ENCODE measurements at regions not wholly inside any gene's neighbourhood (a gene's known extent, or its start where the extent isn't known, plus 50 kb on each side); places are given as distances from the start of the nearest gene placed in this dataset.

DNA sequence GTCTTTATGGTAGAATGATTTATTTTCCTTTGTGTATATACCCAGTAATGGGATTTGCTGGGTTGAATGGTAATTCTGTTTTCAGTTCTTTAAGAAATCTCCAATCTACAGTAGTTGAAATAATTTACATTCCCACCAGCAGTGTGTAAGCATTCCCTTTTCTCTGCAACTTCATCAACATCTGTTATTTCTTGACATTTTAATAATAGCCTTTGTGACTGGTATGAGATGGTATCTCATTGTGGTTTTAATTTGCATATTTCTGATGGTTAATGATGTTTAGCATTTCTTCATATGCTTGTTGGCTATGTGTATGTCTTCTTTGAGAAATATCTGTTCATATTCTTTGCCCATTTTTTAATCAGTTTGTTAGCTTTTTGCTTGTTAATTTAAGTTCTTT lies 901.2 kb downstream of the METTL15 start:
- H3K4me1 Mint-ChIP-seq, result no peaks in the 10 kb centered on the region
- no peaks in the 10 kb centered on the region for H3K36me3 Mint-ChIP-seq
- H3K9me3 Mint-ChIP-seq, result peaks cover 0 to 4% (median 0%) of the 10 kb centered on the region in 7 donors
- H3K4me3 Mint-ChIP-seq, result no peak overlapping the region
- no peak for ATAC-seq (ENCODE audit: low read depth in 2 of 2)
- H3K27ac Mint-ChIP-seq, result no peak overlapping the region
- H3K27me3 Mint-ChIP-seq, result no peaks in the 10 kb centered on the region
- no peak for DNase-seq

DNA sequence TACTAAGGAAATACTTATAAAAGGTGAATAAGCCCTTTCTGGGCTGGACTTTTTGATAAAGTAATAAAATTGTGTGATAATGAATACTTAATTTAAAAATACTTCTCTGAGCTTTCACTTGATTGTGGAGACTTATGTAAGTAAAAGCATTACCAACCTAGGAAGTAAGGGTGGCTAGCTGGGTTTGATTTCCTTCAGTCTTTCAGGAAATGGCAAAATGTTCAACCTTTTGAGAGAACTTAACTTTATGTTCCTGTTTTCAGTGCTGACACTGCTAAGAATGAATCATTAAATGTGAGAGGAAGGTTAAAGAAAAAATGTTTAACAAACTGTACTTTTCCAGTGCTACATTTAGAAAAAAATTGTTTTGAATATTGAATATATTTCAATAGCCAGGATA lies 900.3 kb downstream of the METTL15 start:
- no peak for ATAC-seq (ENCODE audit: low read depth in 2 of 2)
- H3K4me3 Mint-ChIP-seq, result no peak overlapping the region

GRCh38 chr11:29006668-29007067 lies 898.5 kb downstream of the METTL15 start:
- peaks cover 0 to 5% (median 0%) of the 10 kb centered on the region in 7 donors for H3K9me3 Mint-ChIP-seq
- H3K36me3 Mint-ChIP-seq, result no peaks in the 10 kb centered on the region
- H3K27me3 Mint-ChIP-seq, result no peaks in the 10 kb centered on the region
- no peak for DNase-seq
- H3K4me3 Mint-ChIP-seq, result no peak overlapping the region
- no peaks in the 10 kb centered on the region for H3K4me1 Mint-ChIP-seq
- no peak overlapping the region for H3K27ac Mint-ChIP-seq
- no peak for ATAC-seq (ENCODE audit: low read depth in 2 of 2)

More for the DNA sequence above, 900.3 kb downstream of the METTL15 start:
- H3K27ac Mint-ChIP-seq, result no peak overlapping the region
- H3K9me3 Mint-ChIP-seq, result peaks cover 0 to 4% (median 0%) of the 10 kb centered on the region in 7 donors
- H3K27me3 Mint-ChIP-seq, result no peaks in the 10 kb centered on the region
- H3K36me3 Mint-ChIP-seq, result no peaks in the 10 kb centered on the region
- DNase-seq, result no peak
- no peaks in the 10 kb centered on the region for H3K4me1 Mint-ChIP-seq

DNA sequence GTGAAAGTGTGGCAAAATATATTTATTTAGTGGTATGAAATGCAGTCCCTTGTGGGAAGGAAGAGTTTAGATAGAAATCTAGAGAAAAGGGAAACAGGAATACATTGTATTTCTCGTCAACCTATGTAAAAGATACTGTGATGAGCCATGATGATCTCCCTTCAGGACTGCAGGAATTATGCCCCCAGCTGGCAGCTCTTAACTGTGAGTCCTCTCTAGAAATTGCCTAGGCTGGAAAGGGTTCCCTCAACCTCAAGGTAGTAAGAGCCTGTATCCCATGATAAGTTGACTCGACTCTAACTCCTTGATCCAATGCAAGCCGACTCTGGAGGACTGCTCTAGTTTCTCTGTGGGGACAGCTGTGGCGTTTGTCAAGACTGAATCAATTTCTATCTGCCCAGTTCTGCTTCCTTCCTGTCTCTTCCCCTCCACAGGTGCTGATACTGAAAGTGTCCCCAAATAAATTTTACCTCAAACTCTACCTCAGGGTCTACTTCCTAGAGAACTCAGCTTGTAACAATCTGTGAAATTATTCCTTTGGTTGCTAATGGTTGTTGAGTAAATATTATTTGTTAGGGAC lies 897.3 kb downstream of the METTL15 start:
- Mint-ChIP-seq H3K27ac (no peak overlapping the region), H3K4me1 (no peaks in the 10 kb centered on the region), H3K9me3 (peaks cover 0 to 5% (median 0%) of the 10 kb centered on the region in 7 donors), H3K36me3 (no peaks in the 10 kb centered on the region), H3K27me3 (no peaks in the 10 kb centered on the region), H3K4me3 (no peak overlapping the region)
- DNase-seq (no peak), ATAC-seq (ENCODE audit: low read depth in 2 of 2) (no peak)

DNA sequence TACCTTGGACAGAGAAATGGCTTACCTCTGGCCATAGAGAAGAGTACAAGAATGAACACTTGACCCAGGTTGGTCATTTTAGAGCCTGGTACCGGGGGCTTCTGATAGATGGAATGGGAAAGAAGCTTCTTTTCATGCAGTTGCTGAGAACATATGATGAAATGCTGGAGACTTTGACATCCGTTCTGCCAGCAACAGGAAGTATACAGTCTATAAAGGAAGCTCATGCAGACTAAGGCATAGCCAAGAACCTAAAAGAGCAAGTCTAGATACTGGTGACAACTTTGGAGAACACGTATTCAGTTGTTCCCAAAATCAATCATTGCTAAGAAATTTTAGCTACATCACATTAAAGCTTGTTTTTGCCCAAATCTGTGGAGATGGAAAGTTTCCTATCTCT lies 894.6 kb downstream of the METTL15 start:
- H3K36me3 Mint-ChIP-seq, result no peaks in the 10 kb centered on the region
- H3K9me3 Mint-ChIP-seq, result peaks cover 0 to 7% (median 3%) of the 10 kb centered on the region in 7 donors
- DNase-seq (no peak), ATAC-seq (ENCODE audit: low read depth in 2 of 2) (no peak)
- H3K4me3 Mint-ChIP-seq, result no peak overlapping the region
- no peak overlapping the region for H3K27ac Mint-ChIP-seq
- no peaks in the 10 kb centered on the region for H3K27me3 Mint-ChIP-seq
- H3K4me1 Mint-ChIP-seq, result no peaks in the 10 kb centered on the region

DNA sequence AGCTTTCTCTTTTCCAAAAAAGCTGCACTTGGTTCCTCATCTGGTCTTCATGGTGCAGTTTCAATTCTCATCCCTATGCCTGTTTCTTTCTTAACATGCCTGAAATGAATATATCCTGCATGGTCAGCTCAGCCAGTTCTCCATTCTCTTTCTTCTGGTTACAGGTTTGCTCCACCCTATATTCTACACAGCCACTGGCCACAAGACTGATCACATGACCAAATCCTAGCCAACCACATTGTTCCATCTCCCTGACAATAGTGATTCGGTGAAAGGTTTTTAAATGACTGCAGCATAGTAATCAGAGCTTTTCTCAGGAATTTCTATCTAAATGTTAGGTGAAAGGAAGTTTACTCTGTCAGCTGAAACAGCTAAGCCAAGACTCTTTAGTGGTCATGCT lies 891.4 kb downstream of the METTL15 start:
- no peaks in the 10 kb centered on the region for H3K36me3 Mint-ChIP-seq
- ATAC-seq (ENCODE audit: low read depth in 2 of 2) (no peak), DNase-seq (no peak)
- peaks cover 0 to 4% (median 3%) of the 10 kb centered on the region in 7 donors for H3K9me3 Mint-ChIP-seq
- H3K4me3 Mint-ChIP-seq, result no peak overlapping the region
- H3K27me3 Mint-ChIP-seq, result no peaks in the 10 kb centered on the region
- H3K27ac Mint-ChIP-seq, result peak overlapping the region in 1 of 6 donors; percentile 24
- no peaks in the 10 kb centered on the region for H3K4me1 Mint-ChIP-seq

- Mint-ChIP-seq H3K9me3 (peaks cover 0 to 2% (median 0%) of the 10 kb centered on the region in 7 donors), H3K36me3 (no peaks in the 10 kb centered on the region), H3K4me1 (no peaks in the 10 kb centered on the region), H3K27me3 (no peaks in the 10 kb centered on the region), H3K27ac (no peak overlapping the region), H3K4me3 (no peak overlapping the region)
- no peak for ATAC-seq (ENCODE audit: low read depth in 2 of 2)
- no peak for DNase-seq
Measured at GRCh38 chr11:28992996-28993395, 884.8 kb downstream of the METTL15 start.

DNA sequence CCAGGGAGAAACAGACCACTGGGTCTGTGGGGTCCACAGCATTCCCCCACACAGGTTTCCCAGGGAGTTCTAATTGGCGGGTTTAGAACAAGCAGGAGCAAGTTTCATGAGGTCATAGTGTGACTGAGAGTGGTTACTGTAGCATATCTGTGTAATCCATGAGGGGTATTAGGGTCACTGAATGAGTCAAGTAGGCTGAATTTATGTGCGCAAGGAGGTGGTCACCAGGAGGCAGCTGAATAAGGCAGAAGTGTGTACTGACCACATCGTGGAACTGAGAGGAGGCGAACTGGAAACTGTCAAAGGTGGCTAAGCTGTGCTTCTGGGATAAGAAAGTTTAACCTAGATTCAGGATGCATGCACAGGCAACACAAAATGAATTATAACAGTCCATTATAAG lies 876.0 kb downstream of the METTL15 start:
- Mint-ChIP-seq H3K4me1 (no peaks in the 10 kb centered on the region), H3K4me3 (no peak overlapping the region), H3K36me3 (no peaks in the 10 kb centered on the region), H3K27ac (no peak overlapping the region), H3K9me3 (peaks cover 0 to 6% (median 2%) of the 10 kb centered on the region in 7 donors), H3K27me3 (no peaks in the 10 kb centered on the region)
- ATAC-seq (ENCODE audit: low read depth in 2 of 2) (no peak), DNase-seq (no peak)

GRCh38 chr11:28983780-28984179 lies 875.6 kb downstream of the METTL15 start:
- no peak for ATAC-seq (ENCODE audit: low read depth in 2 of 2)
- Mint-ChIP-seq H3K27ac (no peak overlapping the region), H3K36me3 (no peaks in the 10 kb centered on the region), H3K4me1 (no peaks in the 10 kb centered on the region), H3K9me3 (peaks cover 0 to 6% (median 2%) of the 10 kb centered on the region in 7 donors), H3K4me3 (no peak overlapping the region), H3K27me3 (no peaks in the 10 kb centered on the region)
- no peak for DNase-seq

- Mint-ChIP-seq H3K4me1 (no peaks in the 10 kb centered on the region), H3K4me3 (no peak overlapping the region), H3K9me3 (peaks cover 0 to 10% (median 5%) of the 10 kb centered on the region in 7 donors), H3K27me3 (no peaks in the 10 kb centered on the region), H3K27ac (no peak overlapping the region), H3K36me3 (no peaks in the 10 kb centered on the region)
- ATAC-seq (ENCODE audit: low read depth in 2 of 2) (no peak), DNase-seq (no peak)
Measured at GRCh38 chr11:28981381-28981780, 873.2 kb downstream of the METTL15 start.

GRCh38 chr11:28976801-28977145 lies 868.6 kb downstream of the METTL15 start:
- peaks cover 0 to 11% (median 7%) of the 10 kb centered on the region in 7 donors for H3K9me3 Mint-ChIP-seq
- no peaks in the 10 kb centered on the region for H3K27me3 Mint-ChIP-seq
- H3K4me1 Mint-ChIP-seq, result no peaks in the 10 kb centered on the region
- no peaks in the 10 kb centered on the region for H3K36me3 Mint-ChIP-seq
- DNase-seq (no peak), ATAC-seq (ENCODE audit: low read depth in 2 of 2) (no peak)
- no peak overlapping the region for H3K4me3 Mint-ChIP-seq
- H3K27ac Mint-ChIP-seq, result no peak overlapping the region

DNA sequence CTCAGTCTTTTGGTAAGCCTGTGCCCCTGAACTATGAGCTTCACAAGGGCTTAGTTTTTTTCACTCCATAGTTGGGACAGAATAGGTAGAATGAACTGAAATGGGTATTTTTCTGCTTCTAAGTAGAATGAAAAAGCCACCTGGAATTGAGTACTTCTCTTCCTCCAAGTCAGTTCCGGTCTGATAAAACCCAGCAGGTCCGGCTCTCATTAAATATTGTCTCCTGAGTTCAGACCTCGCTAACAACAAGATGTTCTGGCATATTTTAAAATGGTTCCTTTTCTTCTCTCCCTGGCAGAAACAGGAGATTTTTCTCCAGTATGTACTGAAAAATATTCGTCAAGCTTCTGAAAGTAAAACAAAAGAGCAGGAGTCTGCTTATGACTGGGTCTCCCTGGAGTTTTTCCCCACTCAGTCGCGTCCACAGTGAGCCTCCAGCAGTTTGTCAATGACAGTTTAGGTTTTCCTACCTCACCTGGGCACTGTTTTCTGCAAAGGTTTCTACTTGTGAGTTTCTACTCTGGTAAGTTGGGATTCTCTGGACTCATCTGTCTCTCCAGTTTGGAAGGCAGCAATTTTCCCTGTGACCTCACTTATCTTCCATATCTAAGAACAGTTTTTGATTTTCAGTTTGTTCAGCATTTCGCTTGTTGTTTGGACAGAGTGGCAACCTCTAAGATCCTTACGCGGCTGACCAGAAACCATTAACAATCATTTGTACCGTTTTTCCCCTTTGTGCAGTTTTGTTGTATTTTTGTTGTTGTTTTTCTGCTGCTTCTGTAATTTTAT lies 868.0 kb downstream of the METTL15 start:
- DNase-seq, result no peak
- no peaks in the 10 kb centered on the region for H3K27me3 Mint-ChIP-seq
- H3K4me1 Mint-ChIP-seq, result no peaks in the 10 kb centered on the region
- no peaks in the 10 kb centered on the region for H3K36me3 Mint-ChIP-seq
- H3K4me3 Mint-ChIP-seq, result no peak overlapping the region
- no peak overlapping the region for H3K27ac Mint-ChIP-seq
- ATAC-seq (ENCODE audit: low read depth in 2 of 2), result no peak
- peaks cover 0 to 11% (median 7%) of the 10 kb centered on the region in 7 donors for H3K9me3 Mint-ChIP-seq

DNA sequence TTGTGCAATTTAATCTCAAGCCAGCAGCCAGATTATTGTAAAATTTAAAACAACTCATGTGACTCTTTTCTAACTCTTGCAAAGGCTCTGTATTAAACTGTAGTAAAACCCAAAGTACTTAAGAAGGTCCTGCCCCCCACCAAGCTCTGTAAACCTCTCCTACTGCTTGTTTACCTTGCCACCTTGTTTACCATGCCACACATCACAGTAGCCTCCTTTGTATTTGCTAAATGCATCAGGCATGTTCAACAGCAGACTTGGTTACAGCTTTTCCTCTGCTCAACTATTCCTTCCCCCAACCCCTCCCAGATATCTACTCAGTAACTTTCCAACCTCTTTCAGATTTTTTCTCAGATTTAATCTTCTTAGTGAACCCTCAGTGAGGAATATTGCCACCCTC lies 861.6 kb downstream of the METTL15 start:
- ATAC-seq (ENCODE audit: low read depth in 2 of 2) (no peak), DNase-seq (no peak)
- Mint-ChIP-seq H3K4me1 (no peaks in the 10 kb centered on the region), H3K27ac (no peak overlapping the region), H3K4me3 (no peak overlapping the region), H3K27me3 (no peaks in the 10 kb centered on the region), H3K9me3 (peaks cover 0 to 18% (median 6%) of the 10 kb centered on the region in 7 donors), H3K36me3 (no peaks in the 10 kb centered on the region)

DNA sequence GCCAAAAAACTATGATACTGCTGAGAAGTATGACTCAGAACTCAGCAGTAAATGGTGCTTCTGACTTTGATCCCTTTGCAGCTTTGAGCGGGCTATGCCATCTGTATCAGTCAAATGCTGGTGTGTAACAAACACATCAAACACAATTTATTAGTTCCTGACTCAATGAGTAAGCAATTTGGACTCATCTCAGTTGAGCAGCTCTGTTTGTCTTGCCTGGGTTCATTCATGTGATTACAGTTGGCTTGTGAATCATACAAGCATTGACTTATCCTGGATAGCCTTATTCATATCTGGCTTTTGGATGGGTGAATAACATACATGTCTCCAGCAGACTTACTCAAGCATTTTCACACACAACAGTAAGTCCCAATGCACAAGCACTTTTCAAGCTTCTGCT lies 858.8 kb downstream of the METTL15 start:
- H3K9me3 Mint-ChIP-seq, result peaks cover 3 to 18% (median 9%) of the 10 kb centered on the region in 7 donors
- H3K4me1 Mint-ChIP-seq, result no peaks in the 10 kb centered on the region
- no peak overlapping the region for H3K4me3 Mint-ChIP-seq

More for the DNA sequence above, 858.8 kb downstream of the METTL15 start:
- Mint-ChIP-seq H3K27ac (no peak overlapping the region), H3K36me3 (no peaks in the 10 kb centered on the region), H3K27me3 (no peaks in the 10 kb centered on the region)
- no peak for DNase-seq
- no peak for ATAC-seq (ENCODE audit: low read depth in 2 of 2)
